ENCODE measurements at regions not wholly inside any gene's neighbourhood (a gene's known extent, or its start where the extent isn't known, plus 50 kb on each side); places are given as distances from the start of the nearest gene placed in this dataset.

DNA sequence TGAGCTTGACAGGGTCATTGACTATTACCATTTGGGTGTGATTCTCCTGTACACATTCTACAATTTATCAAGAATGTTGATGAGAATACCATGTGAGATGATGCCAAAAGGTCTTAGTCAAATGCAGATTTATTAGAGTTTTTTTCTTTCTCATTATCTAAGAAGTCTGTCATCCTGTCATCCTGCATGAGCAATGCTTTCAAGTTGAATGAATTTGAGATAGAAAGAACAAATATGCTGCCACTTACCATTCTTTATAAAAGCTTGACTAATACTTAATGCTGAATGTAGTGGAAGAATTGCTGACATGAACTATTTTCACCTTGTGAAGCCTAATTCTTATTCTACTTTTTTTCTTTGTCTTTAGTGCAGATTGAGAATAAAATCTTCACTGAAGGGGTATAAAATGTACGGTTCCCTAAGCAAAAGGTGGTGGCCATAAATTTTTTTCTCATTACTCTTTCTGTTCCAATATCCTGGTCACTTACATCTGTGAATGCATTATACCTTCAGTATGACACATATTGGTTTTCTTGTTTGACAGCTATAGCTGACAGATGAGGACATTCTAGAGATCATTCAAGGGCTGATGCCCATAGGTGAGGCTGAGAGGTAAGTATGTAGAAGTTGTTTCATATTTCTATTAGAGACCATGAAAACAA is 1434.7 kb downstream of the SLITRK1 start:
- TF ChIP-seq POLR2A (IDR thresholded peaks at IDR 0.05) = no peak
- TF ChIP-seq, protein P1, sequence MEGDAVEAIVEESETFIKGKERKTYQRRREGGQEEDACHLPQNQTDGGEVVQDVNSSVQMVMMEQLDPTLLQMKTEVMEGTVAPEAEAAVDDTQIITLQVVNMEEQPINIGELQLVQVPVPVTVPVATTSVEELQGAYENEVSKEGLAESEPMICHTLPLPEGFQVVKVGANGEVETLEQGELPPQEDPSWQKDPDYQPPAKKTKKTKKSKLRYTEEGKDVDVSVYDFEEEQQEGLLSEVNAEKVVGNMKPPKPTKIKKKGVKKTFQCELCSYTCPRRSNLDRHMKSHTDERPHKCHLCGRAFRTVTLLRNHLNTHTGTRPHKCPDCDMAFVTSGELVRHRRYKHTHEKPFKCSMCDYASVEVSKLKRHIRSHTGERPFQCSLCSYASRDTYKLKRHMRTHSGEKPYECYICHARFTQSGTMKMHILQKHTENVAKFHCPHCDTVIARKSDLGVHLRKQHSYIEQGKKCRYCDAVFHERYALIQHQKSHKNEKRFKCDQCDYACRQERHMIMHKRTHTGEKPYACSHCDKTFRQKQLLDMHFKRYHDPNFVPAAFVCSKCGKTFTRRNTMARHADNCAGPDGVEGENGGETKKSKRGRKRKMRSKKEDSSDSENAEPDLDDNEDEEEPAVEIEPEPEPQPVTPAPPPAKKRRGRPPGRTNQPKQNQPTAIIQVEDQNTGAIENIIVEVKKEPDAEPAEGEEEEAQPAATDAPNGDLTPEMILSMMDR (IDR thresholded peaks at IDR 0.05) = no peak
